Smooth muscle cell (in vitro differentiated cells): ENCODE measurements at regions not wholly inside any gene's neighbourhood (a gene's known extent, or its start where the extent isn't known, plus 50 kb on each side); places are given as distances from the start of the nearest gene placed in this dataset.

ENCODE experiments used
- DNase-seq: peaks from one replicate; lab custom pipeline; 2025; ENCODE audit not compliant: unreplicated experiment; lab: John Stamatoyannopoulos, UW
- H2AFZ ChIP-seq: fragments of 200-600 bp; sonication (generic); 2 replicates; pipeline ENCODE4 v1.6.0; 2016; ENCODE audit warnings: antibody characterized with exemption, low read depth, mild to moderate bottlenecking
- H3F3A ChIP-seq: fragments of 200-600 bp; sonication (generic); 2 replicates; pipeline ENCODE4 v1.6.0; 2017; ENCODE audit warnings: antibody characterized with exemption, low read depth
- H3K27ac ChIP-seq: fragments of 200-600 bp; sonication (generic); 2 replicates; pipeline ENCODE4 v1.5.1; 2016; ENCODE audit warnings: low read depth, mild to moderate bottlenecking
- H3K27me3 ChIP-seq: fragments of 200-600 bp; sonication (generic); 2 replicates; pipeline ENCODE4 v1.6.1; 2016; ENCODE audit warnings: low read depth, mild to moderate bottlenecking
- H3K36me3 ChIP-seq: fragments of 200-600 bp; sonication (generic); 2 replicates; pipeline ENCODE4 v1.5.1; 2016; ENCODE audit warnings: low read depth
- H3K4me1 ChIP-seq: fragments of 200-600 bp; sonication (generic); 2 replicates; pipeline ENCODE4 v1.5.1; 2016; ENCODE audit warnings: low read depth
- H3K4me2 ChIP-seq: fragments of 200-600 bp; sonication (generic); 2 replicates; pipeline ENCODE4 v1.6.0; 2016; ENCODE audit warnings: mild to moderate bottlenecking
- H3K4me3 ChIP-seq: fragments of 200-600 bp; sonication (generic); 2 replicates; pipeline ENCODE4 v1.5.1; 2016; ENCODE audit warnings: mild to moderate bottlenecking
- H3K79me2 ChIP-seq: fragments of 200-600 bp; sonication (generic); 2 replicates; pipeline ENCODE4 v1.6.0; 2016; ENCODE audit warnings: low read depth, mild to moderate bottlenecking
- H3K9ac ChIP-seq: fragments of 200-600 bp; sonication (generic); 2 replicates; pipeline ENCODE4 v1.6.0; 2016; ENCODE audit warnings: low read depth
- H3K9me3 ChIP-seq: fragments of 200-600 bp; sonication (generic); replicated peaks from 2 replicates; pipeline ENCODE4 v1.5.1; 2016; ENCODE audit warnings: low read depth
- H4K20me1 ChIP-seq: fragments of 200-600 bp; sonication (generic); 2 replicates; pipeline ENCODE4 v1.6.0; 2016; ENCODE audit warnings: low read depth
- CTCF ChIP-seq: fragments of 200-600 bp; sonication (generic); IDR thresholded peaks from 2 replicates; pipeline ENCODE4 v1.5.1; 2017; ENCODE audit warnings: borderline replicate concordance, mild to moderate bottlenecking, antibody characterized with exemption; ENCODE audit not compliant: insufficient read depth, poor library complexity, severe bottlenecking
- WGBS: methylation state at CpG from one replicate; pipeline ENCODE4 v1.1.7; 2016; ENCODE audit warnings: low lambda C conversion rate; 5-methylcytosine and 5-hydroxymethylcytosine counted together

- DNase-seq: no peak
- TF ChIP-seq CTCF: no peak
- peaks cover 4% of the 10 kb centered on the region for H3K4me1 ChIP-seq
- no peaks in the 10 kb centered on the region for H4K20me1 ChIP-seq
- no peak overlapping the region for H3K9ac ChIP-seq
- no peak overlapping the region for H3K4me3 ChIP-seq
- H2AFZ ChIP-seq: no peak overlapping the region
- no peaks in the 10 kb centered on the region for H3K36me3 ChIP-seq
- H3K79me2 ChIP-seq: no peaks in the 10 kb centered on the region
- WGBS: 63% methylated on average over 1 of the region's 1 CpG
- H3K9me3 ChIP-seq: no peaks in the 10 kb centered on the region
- H3K4me2 ChIP-seq: no peak overlapping the region
- H3F3A ChIP-seq: no peaks in the 10 kb centered on the region
- H3K27me3 ChIP-seq: no peaks in the 10 kb centered on the region
- no peak overlapping the region for H3K27ac ChIP-seq
These were observed 496.3 kb downstream of the DHX35 start for GRCh38 chr20:39458452-39458851.

GRCh38 chr20:39453890-39454289 lies 491.7 kb downstream of the DHX35 start:
- Histone ChIP-seq H3K4me3 (no peak overlapping the region), H3K36me3 (no peaks in the 10 kb centered on the region), H2AFZ (no peak overlapping the region), H3K27me3 (no peaks in the 10 kb centered on the region), H3F3A (no peaks in the 10 kb centered on the region), H3K9me3 (no peaks in the 10 kb centered on the region), H3K9ac (no peak overlapping the region), H4K20me1 (no peaks in the 10 kb centered on the region), H3K4me1 (peaks cover 9% of the 10 kb centered on the region), H3K27ac (no peak overlapping the region), H3K4me2 (no peak overlapping the region), H3K79me2 (no peaks in the 10 kb centered on the region)
- WGBS: 80% methylated on average over 6 of the region's 6 CpGs
- TF ChIP-seq CTCF: no peak
- no peak for DNase-seq

GRCh38 chr20:39452583-39453340 lies 490.6 kb downstream of the DHX35 start:
- H3K27me3 ChIP-seq: no peaks in the 10 kb centered on the region
- H3K4me2 ChIP-seq: no peak overlapping the region
- H2AFZ ChIP-seq: no peak overlapping the region
- 63% methylated on average over 8 of the region's 8 CpGs for WGBS
- TF ChIP-seq CTCF: no peak
- no peaks in the 10 kb centered on the region for H3F3A ChIP-seq
- no peak overlapping the region for H3K9ac ChIP-seq
- no peaks in the 10 kb centered on the region for H3K9me3 ChIP-seq
- no peak for DNase-seq
- H4K20me1 ChIP-seq: no peaks in the 10 kb centered on the region
- H3K4me1 ChIP-seq: peaks cover 9% of the 10 kb centered on the region
- H3K4me3 ChIP-seq: no peak overlapping the region
- H3K36me3 ChIP-seq: no peaks in the 10 kb centered on the region
- H3K79me2 ChIP-seq: no peaks in the 10 kb centered on the region
- no peak overlapping the region for H3K27ac ChIP-seq

GRCh38 chr20:39451386-39451785 lies 489.2 kb downstream of the DHX35 start:
- Histone ChIP-seq H3K4me1 (peaks cover 9% of the 10 kb centered on the region), H3K27me3 (no peaks in the 10 kb centered on the region), H3K36me3 (no peaks in the 10 kb centered on the region), H3K4me3 (no peak overlapping the region), H3K79me2 (no peaks in the 10 kb centered on the region), H2AFZ (no peak overlapping the region), H3K27ac (no peak overlapping the region), H4K20me1 (no peaks in the 10 kb centered on the region), H3F3A (no peaks in the 10 kb centered on the region), H3K9ac (no peak overlapping the region), H3K9me3 (no peaks in the 10 kb centered on the region), H3K4me2 (no peak overlapping the region)
- TF ChIP-seq CTCF: no peak
- DNase-seq: no peak
